Panc1 (cell line): ENCODE measurements at regions not wholly inside any gene's neighbourhood (a gene's known extent, or its start where the extent isn't known, plus 50 kb on each side); places are given as distances from the start of the nearest gene placed in this dataset.

Source experiments
- ATAC-seq: fragments of 200-7000 bp; cut with Tn5 transposase; 2 replicates; pipeline ENCODE4 v1.9.1; 2020; ENCODE audit warnings: mild to moderate bottlenecking, moderate library complexity
- BruUV-seq: library from RNA; stranded (reverse); fragments of 400-500 nt; replicated peaks from 2 replicates; lab custom pipeline; 2021; lab: Mats Ljungman, UMichigan
- CTCF ChIA-PET: fragments of 300-600 bp; sonication (Branson Sonifier 250); formaldehyde crosslinking; loops from one replicate; lab custom pipeline; 2022; ENCODE audit warnings: antibody characterized with exemption; lab: Charles Lee
- POLR2A ChIA-PET: fragments of 300-600 bp; sonication (Branson Sonifier 250); formaldehyde crosslinking; loops from one replicate; lab custom pipeline; 2022; ENCODE audit warnings: antibody characterized with exemption; lab: Charles Lee
- DNase-seq: peaks from one replicate; pipeline ENCODE4 v3.0.0-alpha.2; 2010; ENCODE audit warnings: low read depth, low spot score
- H3K27ac ChIP-seq: 2 replicates; pipeline ENCODE4 v1.5.1; 2011; ENCODE audit warnings: mild to moderate bottlenecking, low read length, inconsistent platforms
- H3K27me3 ChIP-seq: fragments of 200-500 bp; sonication (Bioruptor generic); 2 replicates; pipeline ENCODE4 v1.6.0; 2014; ENCODE audit warnings: low read length, inconsistent platforms; ENCODE audit not compliant: control insufficient read depth, insufficient read depth
- H3K36me3 ChIP-seq: fragments of 200-500 bp; sonication (Bioruptor generic); 2 replicates; pipeline ENCODE4 v1.5.1; 2014; ENCODE audit warnings: inconsistent platforms, mild to moderate bottlenecking, low read length, moderate library complexity; ENCODE audit not compliant: control insufficient read depth, insufficient read depth
- H3K4me1 ChIP-seq: 2 replicates; pipeline ENCODE4 v1.5.1; 2011; ENCODE audit warnings: inconsistent platforms, mild to moderate bottlenecking, low read length, moderate library complexity; ENCODE audit not compliant: control insufficient read depth, insufficient read depth
- H3K4me3 ChIP-seq, 2 experiments: 2 replicates each; pipeline ENCODE4 v1.5.1; 2011 to 2012; ENCODE audit warnings: low read depth in 2 of 2, low read length in 2 of 2, mild to moderate bottlenecking in 2 of 2, inconsistent platforms in 1 of 2, moderate library complexity in 1 of 2
- H3K9me3 ChIP-seq: fragments of 200-500 bp; sonication (Bioruptor generic); 2 replicates; pipeline ENCODE4 v1.5.1; 2014; ENCODE audit warnings: low read depth, mild to moderate bottlenecking, inconsistent platforms, low read length, moderate library complexity; ENCODE audit not compliant: control insufficient read depth, insufficient read depth
- CTCF ChIP-seq: fragments of 450-650 bp; IDR thresholded peaks from 2 replicates; pipeline ENCODE4 v1.5.1; 2017; ENCODE audit warnings: mild to moderate bottlenecking
- POLR2AphosphoS5 ChIP-seq: IDR thresholded peaks from 2 replicates; pipeline ENCODE4 v1.6.1; 2012; ENCODE audit warnings: mild to moderate bottlenecking, low read depth, low read length, moderate library complexity
- REST ChIP-seq, 2 experiments: IDR thresholded peaks; 2 replicates each; pipeline ENCODE4 v1.6.1; 2011 to 2012; ENCODE audit warnings: low read depth in 2 of 2, control low read depth in 1 of 2, low read length in 1 of 2, mild to moderate bottlenecking in 1 of 2, moderate library complexity in 1 of 2; ENCODE audit not compliant: insufficient read depth in 1 of 2
- SIN3A ChIP-seq: IDR thresholded peaks from 2 replicates; pipeline ENCODE4 v1.6.1; 2012; ENCODE audit warnings: low read depth, mild to moderate bottlenecking, low read length, moderate library complexity, borderline replicate concordance; ENCODE audit not compliant: insufficient read depth
- TCF7L2 ChIP-seq: IDR thresholded peaks from 2 replicates; pipeline ENCODE4 v1.6.1; 2011; ENCODE audit warnings: mild to moderate bottlenecking, low read depth, low read length, inconsistent platforms
- in situ Hi-C: cut with HindIII; loops from 2 replicates; pipeline ENCODE4 v1.10.0; 2016; ENCODE audit warnings: low sequenced_read_pairs, low pct_unique_long_range_greater_than_20kb
- intact Hi-C: fragments of 100-400 bp; cut with micrococcal nuclease; formaldehyde crosslinking; loops from one replicate; pipeline ENCODE4 v1.10.0; 2022; ENCODE audit not compliant: unreplicated experiment

- H3K4me3 ChIP-seq: no peak overlapping the region
These were observed 189.2 kb upstream of the PHACTR1 start for GRCh38 chr6:12527339-12527738.

GRCh38 chr6:12528136-12528535, 188.4 kb upstream of the PHACTR1 start:
- Histone ChIP-seq H3K36me3 (no peaks in the 10 kb centered on the region), H3K27me3 (no peaks in the 10 kb centered on the region), H3K9me3 (no peaks in the 10 kb centered on the region), H3K27ac (peak overlapping the region; percentile 72), H3K4me3 (no peak overlapping the region), H3K4me1 (peaks cover 8% of the 10 kb centered on the region)
- ChIA-PET CTCF (no interaction called here), POLR2A (no interaction called here)
- no peak for ATAC-seq
- no peak for DNase-seq
- TF ChIP-seq CTCF: no peak
- intact Hi-C loops: no loop called here
- BruUV-seq: no TSS peak
- in situ Hi-C loops: no loop called here

More at GRCh38 chr6:12527339-12527738, 189.2 kb upstream of the PHACTR1 start:
- no peaks in the 10 kb centered on the region for H3K27me3 ChIP-seq
- in situ Hi-C loops (no loop called here), intact Hi-C loops (no loop called here)
- H3K27ac ChIP-seq: no peak overlapping the region
- ChIA-PET POLR2A (no interaction called here), CTCF (no interaction called here)
- no peaks in the 10 kb centered on the region for H3K36me3 ChIP-seq
- TF ChIP-seq REST (IDR thresholded peaks at IDR 0.05; ENCODE audit: insufficient read depth in 1 of 2, low read depth in 2 of 2, low read length in 1 of 2) (no peak), TCF7L2 (no peak), CTCF (no peak), SIN3A (no peak), POLR2AphosphoS5 (no peak)
- no TSS peak for BruUV-seq
- H3K9me3 ChIP-seq: no peaks in the 10 kb centered on the region
- DNase-seq: no peak
- ATAC-seq: no peak
- peaks cover 8% of the 10 kb centered on the region for H3K4me1 ChIP-seq
